ENCODE measurements at regions not wholly inside any gene's neighbourhood (a gene's known extent, or its start where the extent isn't known, plus 50 kb on each side); places are given as distances from the start of the nearest gene placed in this dataset.

GRCh38 chr5:155459889-155460500, 446.4 kb downstream of the KIF4B start:
- H3K4me3 ChIP-seq (ENCODE audit: low read depth in 1 of 5, low read length in 5 of 5), result no peak overlapping the region
- H3K27ac ChIP-seq (ENCODE audit: low read depth, low read length), result no peak overlapping the region

GRCh38 chr5:155460501-155460931, 447.0 kb downstream of the KIF4B start:
- Histone ChIP-seq H3K4me3 (ENCODE audit: low read depth in 1 of 5, low read length in 5 of 5) (no peak overlapping the region), H3K36me3 (ENCODE audit: control insufficient read depth in 5 of 5, insufficient read depth in 5 of 5, low read length in 5 of 5) (no peaks in the 10 kb centered on the region), H3K27me3 (ENCODE audit: control insufficient read depth in 5 of 5, insufficient read depth in 4 of 5, low read length in 5 of 5) (no peaks in the 10 kb centered on the region), H3K9ac (ENCODE audit: low read length in 5 of 5) (no peak overlapping the region), H3K4me1 (ENCODE audit: control insufficient read depth in 5 of 5, insufficient read depth in 5 of 5, low read length in 5 of 5) (no peaks in the 10 kb centered on the region), H3K9me3 (ENCODE audit: control insufficient read depth in 5 of 5, low read length in 5 of 5) (peaks cover 0 to 2% (median 0%) of the 10 kb centered on the region in 5 donors), H3K27ac (ENCODE audit: low read depth, low read length) (no peak overlapping the region)

More at GRCh38 chr5:155459889-155460500, 446.4 kb downstream of the KIF4B start:
- no peak overlapping the region for H3K9ac ChIP-seq (ENCODE audit: low read length in 5 of 5)
- H3K27me3 ChIP-seq (ENCODE audit: control insufficient read depth in 5 of 5, insufficient read depth in 4 of 5, low read length in 5 of 5), result no peaks in the 10 kb centered on the region
- peaks cover 0 to 2% (median 0%) of the 10 kb centered on the region in 5 donors for H3K9me3 ChIP-seq (ENCODE audit: control insufficient read depth in 5 of 5, low read length in 5 of 5)
- no peaks in the 10 kb centered on the region for H3K36me3 ChIP-seq (ENCODE audit: control insufficient read depth in 5 of 5, insufficient read depth in 5 of 5, low read length in 5 of 5)
- H3K4me1 ChIP-seq (ENCODE audit: control insufficient read depth in 5 of 5, insufficient read depth in 5 of 5, low read length in 5 of 5), result no peaks in the 10 kb centered on the region

DNA sequence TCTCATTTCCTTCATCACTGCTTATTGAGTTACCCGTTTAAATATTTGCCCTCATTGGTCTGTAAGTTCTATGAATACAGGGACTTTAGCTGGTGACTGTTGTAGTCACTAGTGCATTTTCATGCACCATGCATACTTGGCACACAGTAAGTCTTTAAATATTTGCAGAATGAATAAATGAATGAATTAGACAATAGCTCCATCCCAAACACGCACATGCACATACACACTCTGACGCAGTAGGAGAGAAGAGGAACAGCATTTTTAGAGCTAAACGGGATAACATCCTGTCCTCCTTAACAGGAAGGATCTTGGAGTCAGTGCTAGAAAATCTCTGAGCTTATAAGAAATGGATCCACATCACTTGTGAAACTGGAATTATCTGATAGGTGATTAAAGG, 447.7 kb downstream of the KIF4B start:
- peaks cover 0 to 2% (median 0%) of the 10 kb centered on the region in 5 donors for H3K9me3 ChIP-seq (ENCODE audit: control insufficient read depth in 5 of 5, low read length in 5 of 5)
- H3K27me3 ChIP-seq (ENCODE audit: control insufficient read depth in 5 of 5, insufficient read depth in 4 of 5, low read length in 5 of 5), result no peaks in the 10 kb centered on the region
- no peaks in the 10 kb centered on the region for H3K36me3 ChIP-seq (ENCODE audit: control insufficient read depth in 5 of 5, insufficient read depth in 5 of 5, low read length in 5 of 5)
- no peaks in the 10 kb centered on the region for H3K4me1 ChIP-seq (ENCODE audit: control insufficient read depth in 5 of 5, insufficient read depth in 5 of 5, low read length in 5 of 5)
- no peak overlapping the region for H3K27ac ChIP-seq (ENCODE audit: low read depth, low read length)
- no peak overlapping the region for H3K4me3 ChIP-seq (ENCODE audit: low read depth in 1 of 5, low read length in 5 of 5)
- no peak overlapping the region for H3K9ac ChIP-seq (ENCODE audit: low read length in 5 of 5)

DNA sequence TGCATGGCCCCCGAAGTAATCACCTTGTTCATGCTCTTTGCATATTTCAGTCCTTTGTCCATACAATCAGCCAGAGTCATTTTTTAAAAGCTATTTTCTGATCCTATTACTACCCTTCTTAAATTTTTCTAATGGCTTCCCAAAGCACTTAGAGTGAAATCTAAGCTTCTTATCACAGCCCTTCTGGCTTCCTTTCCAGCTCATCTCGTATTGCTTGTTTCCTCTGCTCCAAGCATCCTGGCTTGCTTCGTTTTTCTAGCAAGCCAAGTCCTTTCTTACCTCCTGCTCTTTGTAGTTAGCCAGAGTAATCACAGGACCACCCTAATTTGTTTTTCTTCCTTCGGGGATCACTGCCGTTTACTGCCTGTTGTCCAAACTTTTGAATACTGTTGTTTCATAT, 453.3 kb downstream of the KIF4B start:
- Histone ChIP-seq H3K9ac (ENCODE audit: low read length in 5 of 5) (no peak overlapping the region), H3K9me3 (ENCODE audit: control insufficient read depth in 5 of 5, low read length in 5 of 5) (no peaks in the 10 kb centered on the region), H3K27ac (ENCODE audit: low read depth, low read length) (no peak overlapping the region), H3K4me3 (ENCODE audit: low read depth in 1 of 5, low read length in 5 of 5) (no peak overlapping the region), H3K4me1 (ENCODE audit: control insufficient read depth in 5 of 5, insufficient read depth in 5 of 5, low read length in 5 of 5) (no peaks in the 10 kb centered on the region), H3K36me3 (ENCODE audit: control insufficient read depth in 5 of 5, insufficient read depth in 5 of 5, low read length in 5 of 5) (no peaks in the 10 kb centered on the region), H3K27me3 (ENCODE audit: control insufficient read depth in 5 of 5, insufficient read depth in 4 of 5, low read length in 5 of 5) (no peaks in the 10 kb centered on the region)

GRCh38 chr5:155471027-155471426, 457.5 kb downstream of the KIF4B start:
- Histone ChIP-seq H3K27me3 (ENCODE audit: control insufficient read depth in 5 of 5, insufficient read depth in 4 of 5, low read length in 5 of 5) (no peaks in the 10 kb centered on the region), H3K9me3 (ENCODE audit: control insufficient read depth in 5 of 5, low read length in 5 of 5) (peaks cover 0 to 8% (median 5%) of the 10 kb centered on the region in 5 donors)

GRCh38 chr5:155472780-155473179, 459.2 kb downstream of the KIF4B start:
- H3K27me3 ChIP-seq (ENCODE audit: control insufficient read depth in 5 of 5, insufficient read depth in 4 of 5, low read length in 5 of 5), result no peaks in the 10 kb centered on the region
- H3K9ac ChIP-seq (ENCODE audit: low read length in 5 of 5), result no peak overlapping the region
- H3K4me3 ChIP-seq (ENCODE audit: low read depth in 1 of 5, low read length in 5 of 5), result no peak overlapping the region
- no peak overlapping the region for H3K27ac ChIP-seq (ENCODE audit: low read depth, low read length)
- H3K9me3 ChIP-seq (ENCODE audit: control insufficient read depth in 5 of 5, low read length in 5 of 5), result peaks cover 0 to 10% (median 5%) of the 10 kb centered on the region in 5 donors
- H3K36me3 ChIP-seq (ENCODE audit: control insufficient read depth in 5 of 5, insufficient read depth in 5 of 5, low read length in 5 of 5), result no peaks in the 10 kb centered on the region
- no peaks in the 10 kb centered on the region for H3K4me1 ChIP-seq (ENCODE audit: control insufficient read depth in 5 of 5, insufficient read depth in 5 of 5, low read length in 5 of 5)

More at GRCh38 chr5:155471027-155471426, 457.5 kb downstream of the KIF4B start:
- Histone ChIP-seq H3K4me1 (ENCODE audit: control insufficient read depth in 5 of 5, insufficient read depth in 5 of 5, low read length in 5 of 5) (no peaks in the 10 kb centered on the region), H3K9ac (ENCODE audit: low read length in 5 of 5) (no peak overlapping the region), H3K36me3 (ENCODE audit: control insufficient read depth in 5 of 5, insufficient read depth in 5 of 5, low read length in 5 of 5) (no peaks in the 10 kb centered on the region), H3K27ac (ENCODE audit: low read depth, low read length) (no peak overlapping the region), H3K4me3 (ENCODE audit: low read depth in 1 of 5, low read length in 5 of 5) (no peak overlapping the region)

GRCh38 chr5:155475318-155475717, 461.8 kb downstream of the KIF4B start:
- H3K27ac ChIP-seq (ENCODE audit: low read depth, low read length), result no peak overlapping the region
- peaks cover 0 to 10% (median 5%) of the 10 kb centered on the region in 5 donors for H3K9me3 ChIP-seq (ENCODE audit: control insufficient read depth in 5 of 5, low read length in 5 of 5)
- H3K4me3 ChIP-seq (ENCODE audit: low read depth in 1 of 5, low read length in 5 of 5), result no peak overlapping the region
- H3K9ac ChIP-seq (ENCODE audit: low read length in 5 of 5), result no peak overlapping the region
- no peaks in the 10 kb centered on the region for H3K27me3 ChIP-seq (ENCODE audit: control insufficient read depth in 5 of 5, insufficient read depth in 4 of 5, low read length in 5 of 5)
- H3K4me1 ChIP-seq (ENCODE audit: control insufficient read depth in 5 of 5, insufficient read depth in 5 of 5, low read length in 5 of 5), result no peaks in the 10 kb centered on the region
- no peaks in the 10 kb centered on the region for H3K36me3 ChIP-seq (ENCODE audit: control insufficient read depth in 5 of 5, insufficient read depth in 5 of 5, low read length in 5 of 5)

- Histone ChIP-seq H3K4me1 (ENCODE audit: control insufficient read depth in 5 of 5, insufficient read depth in 5 of 5, low read length in 5 of 5) (no peaks in the 10 kb centered on the region), H3K4me3 (ENCODE audit: low read depth in 1 of 5, low read length in 5 of 5) (no peak overlapping the region), H3K27me3 (ENCODE audit: control insufficient read depth in 5 of 5, insufficient read depth in 4 of 5, low read length in 5 of 5) (no peaks in the 10 kb centered on the region), H3K9ac (ENCODE audit: low read length in 5 of 5) (no peak overlapping the region), H3K36me3 (ENCODE audit: control insufficient read depth in 5 of 5, insufficient read depth in 5 of 5, low read length in 5 of 5) (no peaks in the 10 kb centered on the region), H3K9me3 (ENCODE audit: control insufficient read depth in 5 of 5, low read length in 5 of 5) (peaks cover 0 to 6% (median under 1%) of the 10 kb centered on the region in 5 donors), H3K27ac (ENCODE audit: low read depth, low read length) (no peak overlapping the region)
Observed at GRCh38 chr5:155480731-155481131, 467.2 kb downstream of the KIF4B start.

DNA sequence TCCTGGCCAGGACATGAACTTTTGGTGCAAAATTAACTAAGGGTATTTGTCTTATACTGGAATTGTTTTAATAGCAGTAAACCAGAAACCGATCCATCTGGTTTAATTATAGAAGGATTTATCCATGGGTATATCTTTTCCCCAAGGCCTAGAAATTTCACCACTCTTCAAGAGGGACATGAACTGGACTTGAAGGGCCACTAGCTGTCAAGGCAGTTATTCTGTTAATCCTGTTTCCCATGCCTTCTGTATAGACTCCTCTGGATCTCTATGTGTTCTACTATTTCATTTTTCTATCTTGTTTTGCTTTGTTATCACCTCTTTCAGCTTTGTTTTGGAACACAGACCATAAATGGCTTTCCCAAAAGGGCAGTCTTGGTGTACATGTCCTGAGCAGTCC, 467.6 kb downstream of the KIF4B start:
- Histone ChIP-seq H3K27ac (ENCODE audit: low read depth, low read length) (no peak overlapping the region), H3K27me3 (ENCODE audit: control insufficient read depth in 5 of 5, insufficient read depth in 4 of 5, low read length in 5 of 5) (no peaks in the 10 kb centered on the region), H3K4me1 (ENCODE audit: control insufficient read depth in 5 of 5, insufficient read depth in 5 of 5, low read length in 5 of 5) (no peaks in the 10 kb centered on the region), H3K4me3 (ENCODE audit: low read depth in 1 of 5, low read length in 5 of 5) (no peak overlapping the region), H3K9ac (ENCODE audit: low read length in 5 of 5) (no peak overlapping the region), H3K36me3 (ENCODE audit: control insufficient read depth in 5 of 5, insufficient read depth in 5 of 5, low read length in 5 of 5) (no peaks in the 10 kb centered on the region), H3K9me3 (ENCODE audit: control insufficient read depth in 5 of 5, low read length in 5 of 5) (peaks cover 0 to 2% (median 0%) of the 10 kb centered on the region in 5 donors)

DNA sequence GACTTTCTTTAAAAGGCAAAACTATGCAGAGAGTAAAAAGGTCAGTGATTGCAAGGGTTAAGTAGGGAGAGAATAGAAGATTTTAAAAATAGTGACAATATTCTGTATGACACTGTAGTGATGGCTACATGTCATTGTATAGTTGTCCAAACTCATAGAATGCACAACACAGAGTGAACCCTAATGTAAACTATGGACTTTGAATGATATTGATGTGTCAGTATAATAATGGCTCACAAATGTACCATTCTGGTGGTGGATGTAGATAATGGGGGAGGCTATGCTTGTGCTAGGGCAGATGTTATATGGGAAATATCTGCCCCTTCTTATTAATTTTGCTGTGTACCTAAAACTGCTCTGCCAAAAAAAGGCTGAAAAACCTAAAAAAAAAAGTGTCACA, 468.9 kb downstream of the KIF4B start:
- no peaks in the 10 kb centered on the region for H3K9me3 ChIP-seq (ENCODE audit: control insufficient read depth in 5 of 5, low read length in 5 of 5)

More for the DNA sequence above, 468.9 kb downstream of the KIF4B start:
- H3K4me1 ChIP-seq (ENCODE audit: control insufficient read depth in 5 of 5, insufficient read depth in 5 of 5, low read length in 5 of 5), result no peaks in the 10 kb centered on the region
- H3K27me3 ChIP-seq (ENCODE audit: control insufficient read depth in 5 of 5, insufficient read depth in 4 of 5, low read length in 5 of 5), result no peaks in the 10 kb centered on the region
- no peak overlapping the region for H3K9ac ChIP-seq (ENCODE audit: low read length in 5 of 5)
- no peaks in the 10 kb centered on the region for H3K36me3 ChIP-seq (ENCODE audit: control insufficient read depth in 5 of 5, insufficient read depth in 5 of 5, low read length in 5 of 5)
- no peak overlapping the region for H3K27ac ChIP-seq (ENCODE audit: low read depth, low read length)
- no peak overlapping the region for H3K4me3 ChIP-seq (ENCODE audit: low read depth in 1 of 5, low read length in 5 of 5)

Data from subcutaneous abdominal adipose tissue (tissue), 5 donors.